ENCODE measurements at regions not wholly inside any gene's neighbourhood (a gene's known extent, or its start where the extent isn't known, plus 50 kb on each side); places are given as distances from the start of the nearest gene placed in this dataset.

- TF ChIP-seq KAT8 (CRISPR knock-in tag; IDR thresholded peaks at IDR 0.05) (peak; percentile 43; the same call in 1 of the 2 replicates), ZNF569 (CRISPR knock-in tag; IDR thresholded peaks at IDR 0.05; ENCODE audit: borderline replicate concordance) (no peak), MIER2 (CRISPR knock-in tag; IDR thresholded peaks at IDR 0.05) (peak; percentile 65; the same call in 1 of the 2 replicates), HDAC2 (CRISPR knock-in tag; IDR thresholded peaks at IDR 0.05) (no peak), KLF9 (CRISPR knock-in tag; IDR thresholded peaks at IDR 0.05; ENCODE audit: low read depth) (no peak), POGZ (CRISPR knock-in tag; IDR thresholded peaks at IDR 0.05) (no peak), ZNF777 (CRISPR knock-in tag; IDR thresholded peaks at IDR 0.05) (no peak), SNAI1 (CRISPR knock-in tag; IDR thresholded peaks at IDR 0.05; ENCODE audit: borderline replicate concordance) (no peak), MXD4 (CRISPR knock-in tag; IDR thresholded peaks at IDR 0.05) (no peak), KDM2A (CRISPR knock-in tag; IDR thresholded peaks at IDR 0.05; ENCODE audit: borderline replicate concordance, low read depth) (peak; percentile 59), THAP11 (CRISPR knock-in tag; IDR thresholded peaks at IDR 0.05) (peak; percentile 36; the same call in 1 of the 2 replicates), TCF7 (IDR thresholded peaks at IDR 0.05; ENCODE audit: low read depth) (no peak), KLF11 (CRISPR knock-in tag; IDR thresholded peaks at IDR 0.05) (no peak)
- TF ChIP-seq, protein P1, sequence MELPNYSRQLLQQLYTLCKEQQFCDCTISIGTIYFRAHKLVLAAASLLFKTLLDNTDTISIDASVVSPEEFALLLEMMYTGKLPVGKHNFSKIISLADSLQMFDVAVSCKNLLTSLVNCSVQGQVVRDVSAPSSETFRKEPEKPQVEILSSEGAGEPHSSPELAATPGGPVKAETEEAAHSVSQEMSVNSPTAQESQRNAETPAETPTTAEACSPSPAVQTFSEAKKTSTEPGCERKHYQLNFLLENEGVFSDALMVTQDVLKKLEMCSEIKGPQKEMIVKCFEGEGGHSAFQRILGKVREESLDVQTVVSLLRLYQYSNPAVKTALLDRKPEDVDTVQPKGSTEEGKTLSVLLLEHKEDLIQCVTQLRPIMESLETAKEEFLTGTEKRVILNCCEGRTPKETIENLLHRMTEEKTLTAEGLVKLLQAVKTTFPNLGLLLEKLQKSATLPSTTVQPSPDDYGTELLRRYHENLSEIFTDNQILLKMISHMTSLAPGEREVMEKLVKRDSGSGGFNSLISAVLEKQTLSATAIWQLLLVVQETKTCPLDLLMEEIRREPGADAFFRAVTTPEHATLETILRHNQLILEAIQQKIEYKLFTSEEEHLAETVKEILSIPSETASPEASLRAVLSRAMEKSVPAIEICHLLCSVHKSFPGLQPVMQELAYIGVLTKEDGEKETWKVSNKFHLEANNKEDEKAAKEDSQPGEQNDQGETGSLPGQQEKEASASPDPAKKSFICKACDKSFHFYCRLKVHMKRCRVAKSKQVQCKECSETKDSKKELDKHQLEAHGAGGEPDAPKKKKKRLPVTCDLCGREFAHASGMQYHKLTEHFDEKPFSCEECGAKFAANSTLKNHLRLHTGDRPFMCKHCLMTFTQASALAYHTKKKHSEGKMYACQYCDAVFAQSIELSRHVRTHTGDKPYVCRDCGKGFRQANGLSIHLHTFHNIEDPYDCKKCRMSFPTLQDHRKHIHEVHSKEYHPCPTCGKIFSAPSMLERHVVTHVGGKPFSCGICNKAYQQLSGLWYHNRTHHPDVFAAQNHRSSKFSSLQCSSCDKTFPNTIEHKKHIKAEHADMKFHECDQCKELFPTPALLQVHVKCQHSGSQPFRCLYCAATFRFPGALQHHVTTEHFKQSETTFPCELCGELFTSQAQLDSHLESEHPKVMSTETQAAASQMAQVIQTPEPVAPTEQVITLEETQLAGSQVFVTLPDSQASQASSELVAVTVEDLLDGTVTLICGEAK (IDR thresholded peaks at IDR 0.05), result no peak
- TF ChIP-seq, protein P1 (CRISPR knock-in tag; IDR thresholded peaks at IDR 0.05), result no peak
- TF ChIP-seq, protein P2, sequence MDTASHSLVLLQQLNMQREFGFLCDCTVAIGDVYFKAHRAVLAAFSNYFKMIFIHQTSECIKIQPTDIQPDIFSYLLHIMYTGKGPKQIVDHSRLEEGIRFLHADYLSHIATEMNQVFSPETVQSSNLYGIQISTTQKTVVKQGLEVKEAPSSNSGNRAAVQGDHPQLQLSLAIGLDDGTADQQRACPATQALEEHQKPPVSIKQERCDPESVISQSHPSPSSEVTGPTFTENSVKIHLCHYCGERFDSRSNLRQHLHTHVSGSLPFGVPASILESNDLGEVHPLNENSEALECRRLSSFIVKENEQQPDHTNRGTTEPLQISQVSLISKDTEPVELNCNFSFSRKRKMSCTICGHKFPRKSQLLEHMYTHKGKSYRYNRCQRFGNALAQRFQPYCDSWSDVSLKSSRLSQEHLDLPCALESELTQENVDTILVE (CRISPR knock-in tag; IDR thresholded peaks at IDR 0.05), result no peak
- TF ChIP-seq, protein P3, sequence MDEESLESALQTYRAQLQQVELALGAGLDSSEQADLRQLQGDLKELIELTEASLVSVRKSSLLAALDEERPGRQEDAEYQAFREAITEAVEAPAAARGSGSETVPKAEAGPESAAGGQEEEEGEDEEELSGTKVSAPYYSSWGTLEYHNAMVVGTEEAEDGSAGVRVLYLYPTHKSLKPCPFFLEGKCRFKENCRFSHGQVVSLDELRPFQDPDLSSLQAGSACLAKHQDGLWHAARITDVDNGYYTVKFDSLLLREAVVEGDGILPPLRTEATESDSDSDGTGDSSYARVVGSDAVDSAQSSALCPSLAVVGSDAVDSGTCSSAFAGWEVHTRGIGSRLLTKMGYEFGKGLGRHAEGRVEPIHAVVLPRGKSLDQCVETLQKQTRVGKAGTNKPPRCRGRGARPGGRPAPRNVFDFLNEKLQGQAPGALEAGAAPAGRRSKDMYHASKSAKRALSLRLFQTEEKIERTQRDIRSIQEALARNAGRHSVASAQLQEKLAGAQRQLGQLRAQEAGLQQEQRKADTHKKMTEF (CRISPR knock-in tag; IDR thresholded peaks at IDR 0.05), result peak; percentile 37; the same call in 1 of the 2 replicates
Measured at GRCh38 chr6:163956571-163957407, 542.3 kb downstream of the QKI start (continued).

Data from HepG2 (cell line).